Thyroid gland (tissue), 4 donors: ENCODE measurements at regions not wholly inside any gene's neighbourhood (a gene's known extent, or its start where the extent isn't known, plus 50 kb on each side); places are given as distances from the start of the nearest gene placed in this dataset.

Experiments
- DNase-seq, 2 donors: peaks; one replicate each; pipeline ENCODE4 v3.0.0-alpha.2; 2019
- H3K27ac ChIP-seq, 3 donors: fragments of 200-600 bp; sonication (generic); 1 replicate in 2 of 3; 2 replicates in 1 of 3; pipeline ENCODE4 v1.5.1; 2016 to 2019; ENCODE audit warnings: mild to moderate bottlenecking in 1 of 3, moderate library complexity in 1 of 3
- H3K27me3 ChIP-seq: fragments of 200-600 bp; sonication (generic); one replicate; pipeline ENCODE4 v1.5.1; 2019
- H3K36me3 ChIP-seq, 2 donors: fragments of 200-600 bp; sonication (generic); one replicate each; pipeline ENCODE4 v1.5.1; 2016 to 2019
- H3K4me1 ChIP-seq, 2 donors: fragments of 200-600 bp; sonication (generic); one replicate each; pipeline ENCODE4 v1.5.1; 2017 to 2019
- H3K4me3 ChIP-seq, 3 donors: fragments of 200-600 bp; sonication (generic); replicated peaks in 1 of 3; 1 replicate in 2 of 3; 2 replicates in 1 of 3; pipeline ENCODE4 v1.5.1; 2016; ENCODE audit warnings: mild to moderate bottlenecking in 1 of 3
- H3K9me3 ChIP-seq: fragments of 200-600 bp; sonication (generic); one replicate; pipeline ENCODE4 v1.5.1; 2017
- POLR2A ChIP-seq, 2 donors: fragments of 450-650 bp; IDR thresholded peaks; one replicate each; pipeline ENCODE4 v1.6.1; 2017; ENCODE audit warnings: antibody characterized with exemption in 2 of 2, mild to moderate bottlenecking in 2 of 2, moderate library complexity in 1 of 2
- WGBS, 2 donors: methylation state at CpG; one replicate each; pipeline ENCODE4 v1.1.5; 2017; 5-methylcytosine and 5-hydroxymethylcytosine counted together
- intact Hi-C: fragments of 100-400 bp; cut with DNase I; formaldehyde crosslinking; loops from one replicate; pipeline ENCODE4 v1.15.1; 2023
- TF ChIP-seq, protein P1 (sequence below), 6 experiments: fragments of 200-600 bp in 3 of 6; fragments of 450-650 bp in 3 of 6; sonication (generic) in 3 of 6; IDR thresholded peaks; one replicate each; pipeline ENCODE4 v1.5.1; 2016 to 2019; ENCODE audit warnings: antibody characterized with exemption in 6 of 6, mild to moderate bottlenecking in 2 of 6, inconsistent platforms in 1 of 6, moderate library complexity in 1 of 6

DNA sequence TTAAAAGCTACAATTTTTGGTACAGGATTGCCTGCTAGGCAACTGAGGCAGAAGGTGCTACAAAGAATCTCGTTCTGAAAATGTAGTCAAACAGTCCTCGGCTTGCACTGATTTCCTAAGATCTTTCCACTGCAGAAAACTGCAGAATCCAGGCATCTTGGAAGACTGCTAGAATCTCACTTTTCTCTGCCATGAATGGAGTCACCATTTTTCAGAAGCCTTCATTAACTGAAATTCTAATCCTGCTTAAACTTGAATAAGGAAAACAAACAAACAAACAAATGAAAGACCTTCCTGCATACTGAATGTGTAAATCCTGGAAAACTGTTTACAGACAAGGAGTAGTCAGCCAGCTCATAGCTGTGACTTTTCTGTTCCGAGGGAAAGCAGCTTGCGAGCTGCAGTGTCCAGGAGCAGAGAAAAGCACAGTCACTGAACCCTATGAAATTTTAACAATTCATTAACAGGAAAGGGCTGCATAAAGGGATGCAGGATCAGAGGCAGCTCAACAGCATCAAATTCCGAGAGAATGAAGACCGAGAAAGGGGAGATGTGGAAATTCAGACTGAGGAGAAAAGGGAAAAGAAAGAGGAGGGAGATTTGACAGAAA lies 210.5 kb upstream of the PIK3C3 start:
- H3K4me3 ChIP-seq = no peak overlapping the region
- no peaks in the 10 kb centered on the region for H3K36me3 ChIP-seq
- TF ChIP-seq, protein P1, sequence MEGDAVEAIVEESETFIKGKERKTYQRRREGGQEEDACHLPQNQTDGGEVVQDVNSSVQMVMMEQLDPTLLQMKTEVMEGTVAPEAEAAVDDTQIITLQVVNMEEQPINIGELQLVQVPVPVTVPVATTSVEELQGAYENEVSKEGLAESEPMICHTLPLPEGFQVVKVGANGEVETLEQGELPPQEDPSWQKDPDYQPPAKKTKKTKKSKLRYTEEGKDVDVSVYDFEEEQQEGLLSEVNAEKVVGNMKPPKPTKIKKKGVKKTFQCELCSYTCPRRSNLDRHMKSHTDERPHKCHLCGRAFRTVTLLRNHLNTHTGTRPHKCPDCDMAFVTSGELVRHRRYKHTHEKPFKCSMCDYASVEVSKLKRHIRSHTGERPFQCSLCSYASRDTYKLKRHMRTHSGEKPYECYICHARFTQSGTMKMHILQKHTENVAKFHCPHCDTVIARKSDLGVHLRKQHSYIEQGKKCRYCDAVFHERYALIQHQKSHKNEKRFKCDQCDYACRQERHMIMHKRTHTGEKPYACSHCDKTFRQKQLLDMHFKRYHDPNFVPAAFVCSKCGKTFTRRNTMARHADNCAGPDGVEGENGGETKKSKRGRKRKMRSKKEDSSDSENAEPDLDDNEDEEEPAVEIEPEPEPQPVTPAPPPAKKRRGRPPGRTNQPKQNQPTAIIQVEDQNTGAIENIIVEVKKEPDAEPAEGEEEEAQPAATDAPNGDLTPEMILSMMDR (IDR thresholded peaks at IDR 0.05) = no peak
- no peak for TF ChIP-seq POLR2A (IDR thresholded peaks at IDR 0.05)
- H3K9me3 ChIP-seq = no peaks in the 10 kb centered on the region
- DNase-seq = no peak
- H3K4me1 ChIP-seq = no peaks in the 10 kb centered on the region
- intact Hi-C loops = no loop called here
- WGBS, 2 donors = 51 to 60% methylated on average over 6 of the region's 6 CpGs
- H3K27ac ChIP-seq = no peak overlapping the region
- no peaks in the 10 kb centered on the region for H3K27me3 ChIP-seq

DNA sequence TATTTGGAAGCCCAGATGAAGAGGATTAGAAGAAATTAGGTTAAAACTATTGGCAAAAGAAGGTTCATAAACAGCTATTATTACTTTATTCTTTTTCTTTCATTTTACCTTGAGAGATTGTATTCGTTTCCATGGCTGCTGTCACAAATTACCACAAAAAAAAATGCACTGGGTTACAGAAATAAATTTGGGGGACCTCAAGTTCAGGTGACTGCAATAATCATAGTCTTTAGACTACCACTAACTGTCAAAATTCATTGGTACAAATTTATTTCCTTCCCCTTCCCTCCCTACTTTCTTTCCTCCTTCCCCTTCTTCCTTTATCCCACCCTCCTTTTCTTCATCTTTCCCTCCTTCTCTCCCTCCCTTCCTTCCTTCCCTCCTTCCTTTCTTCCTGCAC lies 217.8 kb upstream of the PIK3C3 start:
- no peak for DNase-seq
- H3K27ac ChIP-seq = no peak overlapping the region
- H3K27me3 ChIP-seq = no peaks in the 10 kb centered on the region
- no peaks in the 10 kb centered on the region for H3K9me3 ChIP-seq
- TF ChIP-seq, protein P1 (IDR thresholded peaks at IDR 0.05) = no peak
- TF ChIP-seq POLR2A (IDR thresholded peaks at IDR 0.05) = no peak
- no peak overlapping the region for H3K4me3 ChIP-seq
- H3K4me1 ChIP-seq = no peaks in the 10 kb centered on the region
- H3K36me3 ChIP-seq = no peaks in the 10 kb centered on the region
- intact Hi-C loops = no loop called here
- 87 to 91% methylated on average over 1 of the region's 1 CpG for WGBS, 2 donors

DNA sequence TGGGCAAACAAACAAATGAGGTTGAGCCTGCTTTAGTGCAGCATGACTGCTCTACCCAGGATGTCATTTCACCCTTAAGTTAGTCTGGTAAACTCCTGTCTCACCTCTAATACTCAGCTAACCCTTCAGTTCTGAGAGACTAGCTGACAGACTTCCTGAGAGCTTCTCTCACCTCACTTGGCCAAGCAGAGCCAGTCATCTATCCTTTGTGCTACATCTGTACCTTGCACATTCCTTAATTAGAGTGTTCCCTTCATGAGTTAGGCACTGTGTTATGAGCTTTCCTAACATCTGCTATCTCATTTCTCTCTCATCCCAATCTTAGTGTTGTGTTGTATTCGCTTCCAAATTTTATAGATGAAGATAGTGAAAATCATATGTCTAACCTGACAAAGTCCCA lies 220.1 kb upstream of the PIK3C3 start:
- intact Hi-C loops = no loop called here
- no peak for DNase-seq
- H3K27ac ChIP-seq = no peak overlapping the region
- H3K4me1 ChIP-seq = no peaks in the 10 kb centered on the region
- no peaks in the 10 kb centered on the region for H3K27me3 ChIP-seq
- 90 to 91% methylated on average over 1 of the region's 1 CpG for WGBS, 2 donors
- TF ChIP-seq POLR2A (IDR thresholded peaks at IDR 0.05) = no peak
- TF ChIP-seq, protein P1 (IDR thresholded peaks at IDR 0.05) = no peak
- H3K4me3 ChIP-seq = no peak overlapping the region
- no peaks in the 10 kb centered on the region for H3K36me3 ChIP-seq
- H3K9me3 ChIP-seq = no peaks in the 10 kb centered on the region

DNA sequence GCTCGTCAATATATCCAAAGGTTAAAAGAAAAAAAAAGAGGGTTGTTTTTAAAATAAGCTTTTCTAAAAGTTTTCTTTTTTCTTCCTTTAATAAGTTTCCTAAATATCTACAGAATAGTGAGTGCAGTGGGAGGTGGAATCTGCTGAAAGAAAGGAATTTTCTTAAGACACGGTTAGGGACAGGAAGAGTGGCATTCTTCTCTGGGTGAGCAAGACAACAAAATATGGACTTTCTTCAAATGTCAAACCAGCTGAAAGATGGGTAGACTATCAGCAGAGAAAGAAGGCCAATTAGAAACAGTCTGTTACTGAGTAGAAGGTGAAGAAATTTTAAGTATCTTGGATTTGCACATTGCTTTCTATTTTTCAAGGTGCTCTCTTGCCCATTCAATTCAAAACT lies 222.7 kb upstream of the PIK3C3 start:
- no peak for TF ChIP-seq POLR2A (IDR thresholded peaks at IDR 0.05)
- TF ChIP-seq, protein P1 (IDR thresholded peaks at IDR 0.05) = no peak
- no peak for DNase-seq
- H3K27ac ChIP-seq = no peak overlapping the region
- H3K36me3 ChIP-seq = no peaks in the 10 kb centered on the region
- H3K4me3 ChIP-seq = no peak overlapping the region
- WGBS, 2 donors = 73 to 77% methylated on average over 2 of the region's 2 CpGs
- no peaks in the 10 kb centered on the region for H3K9me3 ChIP-seq
- no peaks in the 10 kb centered on the region for H3K27me3 ChIP-seq
- intact Hi-C loops = no loop called here
- H3K4me1 ChIP-seq = no peaks in the 10 kb centered on the region

DNA sequence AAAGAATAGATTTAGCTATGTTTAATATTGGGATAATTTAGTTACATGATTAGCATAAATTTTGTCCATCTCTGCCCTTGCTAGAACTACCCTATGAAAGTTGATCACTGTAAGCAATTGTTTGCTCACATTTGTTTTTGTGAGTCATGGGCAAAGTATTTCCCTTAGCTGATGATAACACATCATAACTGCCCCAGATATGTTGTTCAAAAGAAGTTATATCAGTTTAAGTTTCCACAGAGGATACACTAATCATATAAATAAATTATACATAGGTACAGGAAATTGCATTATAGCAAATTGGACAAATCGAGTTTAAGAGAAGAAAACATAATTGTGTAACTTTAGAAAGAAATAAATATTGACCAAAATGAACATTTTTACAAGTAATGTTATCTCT lies 223.2 kb upstream of the PIK3C3 start:
- Histone ChIP-seq H3K4me3 (no peak overlapping the region), H3K9me3 (no peaks in the 10 kb centered on the region), H3K27me3 (no peaks in the 10 kb centered on the region), H3K36me3 (no peaks in the 10 kb centered on the region), H3K27ac (no peak overlapping the region), H3K4me1 (no peaks in the 10 kb centered on the region)
- TF ChIP-seq, protein P1 (IDR thresholded peaks at IDR 0.05) = no peak
- TF ChIP-seq POLR2A (IDR thresholded peaks at IDR 0.05) = no peak
- 75 to 76% methylated on average over 1 of the region's 1 CpG for WGBS, 2 donors
- DNase-seq = no peak
- intact Hi-C loops = no loop called here
